Esophagus squamous epithelium (tissue), 5 donors: ENCODE measurements at regions not wholly inside any gene's neighbourhood (a gene's known extent, or its start where the extent isn't known, plus 50 kb on each side); places are given as distances from the start of the nearest gene placed in this dataset.

Experiments used
- DNase-seq: peaks from one replicate; lab custom pipeline; 2025; lab: John Stamatoyannopoulos, UW
- H3K27ac ChIP-seq, 4 donors: fragments of 200-600 bp; sonication (generic); one replicate each; pipeline ENCODE4 v1.5.1; 2016 to 2019; ENCODE audit warnings: mild to moderate bottlenecking in 1 of 4
- H3K27me3 ChIP-seq, 4 donors: fragments of 200-600 bp; sonication (generic); 1 replicate in 3 of 4; 2 replicates in 1 of 4; pipeline versions ENCODE4 v1.5.1 to v1.6.0; 2017 to 2021; ENCODE audit warnings: antibody characterized with exemption in 1 of 4
- H3K36me3 ChIP-seq, 3 donors: fragments of 200-600 bp; sonication (generic); one replicate each; pipeline ENCODE4 v1.5.1; 2016 to 2019
- H3K4me1 ChIP-seq, 3 donors: fragments of 200-600 bp; sonication (generic); one replicate each; pipeline ENCODE4 v1.5.1; 2017 to 2019
- H3K4me3 ChIP-seq, 4 donors: fragments of 200-600 bp; sonication (generic); 1 replicate in 3 of 4; 2 replicates in 1 of 4; pipeline ENCODE4 v1.5.1; 2016 to 2019; ENCODE audit warnings: mild to moderate bottlenecking in 2 of 4, moderate library complexity in 1 of 4
- H3K9me3 ChIP-seq, 3 donors: fragments of 200-600 bp; sonication (generic); one replicate each; pipeline ENCODE4 v1.5.1; 2016 to 2019
- CTCF ChIP-seq, 6 experiments: fragments of 450-650 bp in 4 of 6; fragments of 200-600 bp in 2 of 6; sonication (generic) in 2 of 6; IDR thresholded peaks; one replicate each; pipeline ENCODE4 v1.5.1; 2016 to 2019; ENCODE audit warnings: antibody characterized with exemption in 6 of 6, mild to moderate bottlenecking in 4 of 6, moderate library complexity in 4 of 6
- POLR2A ChIP-seq, 4 donors: fragments of 450-650 bp; IDR thresholded peaks; one replicate each; pipeline ENCODE4 v1.6.1; 2017; ENCODE audit warnings: antibody characterized with exemption in 4 of 4, mild to moderate bottlenecking in 4 of 4, moderate library complexity in 3 of 4
- WGBS, 2 donors: methylation state at CpG; one replicate each; pipeline ENCODE4 v1.1.5; 2018; 5-methylcytosine and 5-hydroxymethylcytosine counted together
- intact Hi-C: fragments of 100-400 bp; cut with DNase I; formaldehyde crosslinking; loops from one replicate; pipeline ENCODE4 v1.15.0; 2022
- donor health status: DM: yes; HTN: yes; CAD: no.

- WGBS, 2 donors = 77 to 81% methylated on average over 5 of the region's 5 CpGs
- TF ChIP-seq POLR2A (IDR thresholded peaks at IDR 0.05) = no peak
- no peak for TF ChIP-seq CTCF (IDR thresholded peaks at IDR 0.05)
- Histone ChIP-seq H3K4me3 (no peak overlapping the region), H3K27ac (no peak overlapping the region), H3K9me3 (no peaks in the 10 kb centered on the region), H3K4me1 (peaks cover 0 to 6% (median 0%) of the 10 kb centered on the region in 3 donors), H3K36me3 (no peaks in the 10 kb centered on the region), H3K27me3 (peaks cover 0 to 72% (median 0%) of the 10 kb centered on the region in 4 donors)
- intact Hi-C loops = no loop called here
- no peak for DNase-seq
Measured at GRCh38 chr16:50457979-50458491, 89.2 kb upstream of the BRD7 start.

- peaks cover 0 to 66% (median 0%) of the 10 kb centered on the region in 4 donors for H3K27me3 ChIP-seq
- H3K4me1 ChIP-seq = peaks cover 0 to 6% (median 0%) of the 10 kb centered on the region in 3 donors
- H3K27ac ChIP-seq = no peak overlapping the region
- H3K36me3 ChIP-seq = no peaks in the 10 kb centered on the region
- H3K9me3 ChIP-seq = no peaks in the 10 kb centered on the region
- intact Hi-C loops = no loop called here
- TF ChIP-seq POLR2A (IDR thresholded peaks at IDR 0.05) (no peak), CTCF (IDR thresholded peaks at IDR 0.05) (no peak)
- H3K4me3 ChIP-seq = no peak overlapping the region
- no peak for DNase-seq
- WGBS, 2 donors = 12 to 37% methylated on average over 3 to 4 of the region's 4 CpGs
Measured at GRCh38 chr16:50457423-50457822, 88.6 kb upstream of the BRD7 start.

- Histone ChIP-seq H3K4me1 (peaks cover 0 to 6% (median 0%) of the 10 kb centered on the region in 3 donors), H3K27me3 (peaks cover 0 to 47% (median 0%) of the 10 kb centered on the region in 4 donors), H3K36me3 (no peaks in the 10 kb centered on the region), H3K9me3 (no peaks in the 10 kb centered on the region), H3K27ac (no peak overlapping the region), H3K4me3 (no peak overlapping the region)
- 61 to 68% methylated on average over 5 to 7 of the region's 7 CpGs for WGBS, 2 donors
- TF ChIP-seq CTCF (IDR thresholded peaks at IDR 0.05) = no peak
- TF ChIP-seq POLR2A (IDR thresholded peaks at IDR 0.05) = no peak
- intact Hi-C loops = no loop called here
- no peak for DNase-seq
Measured at GRCh38 chr16:50455288-50455845, 86.6 kb upstream of the BRD7 start.

- no peaks in the 10 kb centered on the region for H3K36me3 ChIP-seq
- WGBS, 2 donors = 94% methylated on average over 5 of the region's 7 CpGs
- TF ChIP-seq CTCF (IDR thresholded peaks at IDR 0.05) = no peak
- TF ChIP-seq POLR2A (IDR thresholded peaks at IDR 0.05) = no peak
- H3K27me3 ChIP-seq = peaks cover 0 to 47% (median 0%) of the 10 kb centered on the region in 4 donors
- no peak for DNase-seq
- H3K4me3 ChIP-seq = no peak overlapping the region
- H3K9me3 ChIP-seq = no peaks in the 10 kb centered on the region
- H3K27ac ChIP-seq = no peak overlapping the region
- H3K4me1 ChIP-seq = peaks cover 0 to 6% (median 0%) of the 10 kb centered on the region in 3 donors
- intact Hi-C loops = no loop called here
Measured at GRCh38 chr16:50453446-50453845, 84.7 kb upstream of the BRD7 start.

- peaks cover 0 to 59% (median 0%) of the 10 kb centered on the region in 4 donors for H3K27me3 ChIP-seq
- H3K4me1 ChIP-seq = peaks cover 0 to under 1% (median 0%) of the 10 kb centered on the region in 3 donors
- no peaks in the 10 kb centered on the region for H3K9me3 ChIP-seq
- H3K36me3 ChIP-seq = no peaks in the 10 kb centered on the region
- no peak overlapping the region for H3K4me3 ChIP-seq
- TF ChIP-seq POLR2A (IDR thresholded peaks at IDR 0.05) = no peak
- TF ChIP-seq CTCF (IDR thresholded peaks at IDR 0.05) = no peak
- H3K27ac ChIP-seq = no peak overlapping the region
- DNase-seq = no peak
- intact Hi-C loops = no loop called here
- WGBS, 2 donors = 79 to 83% methylated on average over 7 of the region's 7 CpGs
Measured at GRCh38 chr16:50451951-50452508, 83.2 kb upstream of the BRD7 start.
